ENCODE measurements at regions not wholly inside any gene's neighbourhood (a gene's known extent, or its start where the extent isn't known, plus 50 kb on each side); places are given as distances from the start of the nearest gene placed in this dataset.
A peak's percentile ranks its signal among the peaks of the same experiment; 100 is the strongest.

DNA sequence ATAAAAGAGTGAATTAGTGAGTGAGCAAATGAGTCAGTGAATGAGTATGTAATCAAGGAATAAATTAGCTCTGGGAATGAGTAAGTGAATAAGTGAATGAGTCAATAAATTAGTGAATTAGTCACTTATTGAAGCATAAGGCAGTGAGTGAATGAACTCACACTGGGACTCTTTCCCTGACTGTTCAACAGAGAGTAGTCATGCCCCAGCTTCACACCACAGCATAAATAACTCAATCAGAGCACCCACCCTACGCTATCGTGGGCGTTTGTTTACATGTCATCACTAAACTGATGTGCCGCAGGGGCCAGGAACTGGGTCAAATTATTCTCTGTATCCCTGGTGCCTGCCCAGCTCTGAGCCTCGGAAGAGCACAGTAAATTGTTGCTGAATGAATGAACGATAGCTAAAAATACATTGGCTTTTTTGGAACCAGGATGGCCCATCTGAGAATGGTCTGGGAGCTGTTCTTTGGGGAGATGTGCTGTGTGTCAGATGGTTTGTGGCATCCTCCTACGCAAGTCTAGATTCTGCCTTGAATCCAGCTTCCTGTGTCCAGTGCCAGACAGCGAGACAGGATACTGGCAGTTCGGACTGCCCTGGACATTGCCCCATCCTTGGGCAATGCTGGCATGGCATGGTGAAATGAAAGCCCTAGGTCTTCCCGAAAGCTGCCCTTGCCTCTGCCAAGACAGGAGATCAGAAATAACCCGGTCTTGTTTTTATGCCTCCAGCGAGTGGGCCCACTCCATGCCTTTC lies 98.0 kb upstream of the RTL1 start:
- DNase-seq (ENCODE audit: extremely low read depth, low read depth), result peak; percentile 53
- no peak overlapping the region for H3K4me3 ChIP-seq (replicated peaks; ENCODE audit: low read depth, low read length)
- TF ChIP-seq, protein P1, sequence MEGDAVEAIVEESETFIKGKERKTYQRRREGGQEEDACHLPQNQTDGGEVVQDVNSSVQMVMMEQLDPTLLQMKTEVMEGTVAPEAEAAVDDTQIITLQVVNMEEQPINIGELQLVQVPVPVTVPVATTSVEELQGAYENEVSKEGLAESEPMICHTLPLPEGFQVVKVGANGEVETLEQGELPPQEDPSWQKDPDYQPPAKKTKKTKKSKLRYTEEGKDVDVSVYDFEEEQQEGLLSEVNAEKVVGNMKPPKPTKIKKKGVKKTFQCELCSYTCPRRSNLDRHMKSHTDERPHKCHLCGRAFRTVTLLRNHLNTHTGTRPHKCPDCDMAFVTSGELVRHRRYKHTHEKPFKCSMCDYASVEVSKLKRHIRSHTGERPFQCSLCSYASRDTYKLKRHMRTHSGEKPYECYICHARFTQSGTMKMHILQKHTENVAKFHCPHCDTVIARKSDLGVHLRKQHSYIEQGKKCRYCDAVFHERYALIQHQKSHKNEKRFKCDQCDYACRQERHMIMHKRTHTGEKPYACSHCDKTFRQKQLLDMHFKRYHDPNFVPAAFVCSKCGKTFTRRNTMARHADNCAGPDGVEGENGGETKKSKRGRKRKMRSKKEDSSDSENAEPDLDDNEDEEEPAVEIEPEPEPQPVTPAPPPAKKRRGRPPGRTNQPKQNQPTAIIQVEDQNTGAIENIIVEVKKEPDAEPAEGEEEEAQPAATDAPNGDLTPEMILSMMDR (IDR thresholded peaks at IDR 0.05; ENCODE audit: low read depth, low read length, missing control alignments), result no peak

DNA sequence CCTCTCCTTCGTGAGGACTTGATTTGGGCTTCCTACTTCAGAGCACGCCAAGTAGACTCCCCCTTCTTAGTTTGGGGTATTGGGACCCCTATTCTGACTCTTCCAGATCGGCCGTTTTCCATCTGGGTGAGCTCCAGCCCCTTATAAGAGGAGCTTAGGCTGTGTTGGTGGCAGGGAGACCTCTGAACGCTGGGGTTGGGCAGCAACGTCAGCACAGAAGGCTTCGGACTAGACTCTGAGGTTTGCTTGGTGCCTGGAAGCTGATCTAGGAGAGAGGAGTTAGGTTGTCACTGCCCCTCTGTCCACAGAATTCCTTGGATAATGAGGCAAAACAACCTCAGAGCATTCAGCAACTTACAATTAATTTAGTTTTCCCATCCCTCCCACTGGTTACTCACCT lies 99.2 kb upstream of the RTL1 start:
- no peak for DNase-seq (ENCODE audit: extremely low read depth, low read depth)
- TF ChIP-seq, protein P1 (IDR thresholded peaks at IDR 0.05; ENCODE audit: low read depth, low read length, missing control alignments), result no peak
- no peak overlapping the region for H3K4me3 ChIP-seq (replicated peaks; ENCODE audit: low read depth, low read length)

DNA sequence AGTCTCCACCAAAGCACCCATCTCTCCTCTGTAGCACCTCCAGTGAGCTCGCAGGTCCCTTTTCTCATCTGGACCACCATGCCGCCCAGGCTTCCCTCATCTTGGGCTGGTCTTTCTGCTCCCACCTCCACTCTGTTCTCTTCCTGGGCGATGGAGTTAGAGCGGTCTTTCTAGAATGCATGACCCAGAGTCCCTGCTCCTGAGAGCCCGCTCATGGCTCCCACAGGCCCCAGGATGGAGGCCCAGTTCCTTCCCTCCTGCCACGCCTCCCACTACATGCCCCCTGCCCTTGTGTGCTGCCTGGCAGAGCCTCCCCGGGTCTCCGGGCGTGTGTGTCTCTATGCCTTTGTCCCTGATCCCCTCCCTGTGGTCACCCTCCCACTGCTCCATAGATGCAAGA lies 100.7 kb upstream of the RTL1 start:
- TF ChIP-seq, protein P1 (IDR thresholded peaks at IDR 0.05; ENCODE audit: low read depth, low read length, missing control alignments), result no peak
- no peak for DNase-seq (ENCODE audit: extremely low read depth, low read depth)
- no peak overlapping the region for H3K4me3 ChIP-seq (replicated peaks; ENCODE audit: low read depth, low read length)

DNA sequence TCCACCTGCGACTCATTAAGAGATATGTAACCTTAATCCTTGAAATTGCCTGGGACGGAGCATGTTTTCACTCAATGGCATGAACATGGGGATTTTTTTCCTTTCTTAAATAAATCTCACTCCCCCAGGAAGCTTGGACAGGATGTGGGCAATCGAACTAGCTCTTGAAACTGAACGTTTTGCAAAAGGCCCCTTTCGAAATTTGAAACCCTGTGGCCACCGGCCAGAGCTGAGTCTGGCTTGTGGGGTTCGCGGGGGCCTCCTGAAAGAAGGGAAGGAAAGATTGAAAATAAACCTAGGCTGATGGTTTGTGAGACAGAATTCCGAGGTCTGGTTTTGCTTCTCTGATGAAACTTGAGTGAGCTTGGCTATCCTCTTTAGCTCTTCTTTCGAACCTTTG lies 101.4 kb upstream of the RTL1 start:
- TF ChIP-seq, protein P1 (IDR thresholded peaks at IDR 0.05; ENCODE audit: low read depth, low read length, missing control alignments), result no peak
- no peak overlapping the region for H3K4me3 ChIP-seq (replicated peaks; ENCODE audit: low read depth, low read length)
- DNase-seq (ENCODE audit: extremely low read depth, low read depth), result peak; percentile 82

DNA sequence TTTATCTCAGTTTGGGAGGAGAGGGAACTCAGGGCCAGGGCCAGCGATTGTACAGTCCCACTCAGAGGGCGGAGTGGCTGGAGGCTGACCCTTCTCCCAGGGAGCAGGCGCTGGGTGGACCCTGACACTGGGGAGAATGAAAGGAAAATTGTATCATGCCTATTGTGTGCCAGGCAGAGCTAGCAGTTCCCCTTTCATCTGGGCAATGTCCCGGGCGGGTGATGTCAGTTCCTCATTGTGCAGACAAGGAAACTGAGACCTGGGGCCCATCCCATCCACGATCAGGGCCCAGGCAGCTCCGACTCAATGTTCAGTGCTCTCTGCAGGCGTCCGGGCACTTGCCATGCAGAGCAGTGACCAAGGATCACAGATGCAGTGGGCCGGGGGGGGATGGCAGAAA lies 101.9 kb upstream of the RTL1 start:
- H3K4me3 ChIP-seq (replicated peaks; ENCODE audit: low read depth, low read length), result no peak overlapping the region
- no peak for DNase-seq (ENCODE audit: extremely low read depth, low read depth)
- TF ChIP-seq, protein P1 (IDR thresholded peaks at IDR 0.05; ENCODE audit: low read depth, low read length, missing control alignments), result no peak

DNA sequence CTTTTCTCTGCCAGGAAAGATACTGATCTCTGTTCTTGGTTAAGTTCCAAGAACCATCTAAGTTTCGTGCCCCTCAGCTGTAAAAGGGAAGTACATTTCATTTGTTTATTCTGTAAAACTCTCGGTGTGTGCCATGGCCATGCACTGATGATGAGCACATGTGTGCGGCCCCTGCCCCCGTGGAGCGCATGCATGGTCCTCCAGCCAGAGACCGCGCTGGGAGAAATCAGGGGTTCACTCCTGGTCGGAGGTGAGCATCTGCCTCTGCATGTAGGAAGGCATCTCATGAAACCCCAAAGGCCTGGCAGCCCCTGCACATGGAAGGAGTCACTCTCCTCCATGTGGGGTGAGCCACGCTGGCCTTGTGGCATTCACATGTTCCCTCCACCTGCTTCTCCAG lies 102.5 kb upstream of the RTL1 start:
- DNase-seq (ENCODE audit: extremely low read depth, low read depth), result no peak
- TF ChIP-seq, protein P1 (IDR thresholded peaks at IDR 0.05; ENCODE audit: low read depth, low read length, missing control alignments), result no peak
- H3K4me3 ChIP-seq (replicated peaks; ENCODE audit: low read depth, low read length), result no peak overlapping the region

Measured in HFF-Myc (cell line).